Adrenal gland (tissue), 9 donors: ENCODE measurements at regions not wholly inside any gene's neighbourhood (a gene's known extent, or its start where the extent isn't known, plus 50 kb on each side); places are given as distances from the start of the nearest gene placed in this dataset.

Experiments used
- DNase-seq, 7 donors: peaks; one replicate each; pipeline ENCODE4 v3.0.0-alpha.2; 2019 to 2020
- H3K27ac ChIP-seq, 5 donors: fragments of 200-600 bp; sonication (generic) in 4 of 5; 1 replicate in 3 of 5; 2 replicates in 2 of 5; pipeline versions ENCODE4 v1.5.1 to v1.8.0; 2016 to 2020; ENCODE audit warnings: mild to moderate bottlenecking in 1 of 5
- H3K27me3 ChIP-seq: fragments of 200-600 bp; 2 replicates; pipeline ENCODE4 v1.8.0; 2021
- H3K36me3 ChIP-seq, 2 donors: fragments of 200-600 bp; replicated peaks in 1 of 2; 1 replicate in 1 of 2; 2 replicates in 1 of 2; pipeline versions ENCODE4 v1.5.1 to v1.8.0; 2018 to 2022
- H3K4me1 ChIP-seq, 2 donors: fragments of 200-600 bp; replicated peaks in 1 of 2; 1 replicate in 1 of 2; 2 replicates in 1 of 2; pipeline versions ENCODE4 v1.5.1 to v1.8.0; 2018 to 2021
- H3K4me3 ChIP-seq, 4 donors: fragments of 200-600 bp; sonication (generic) in 3 of 4; one replicate each; pipeline ENCODE4 v1.5.1; 2016 to 2018
- H3K9me3 ChIP-seq, 3 donors: fragments of 200-600 bp; sonication (generic) in 1 of 3; replicated peaks in 1 of 3; 1 replicate in 2 of 3; 2 replicates in 1 of 3; pipeline versions ENCODE4 v1.5.1 to v1.8.0; 2016 to 2021
- CTCF ChIP-seq, 6 experiments: fragments of 450-650 bp in 4 of 6; fragments of 200-600 bp in 2 of 6; sonication (generic) in 1 of 6; IDR thresholded peaks; 1 replicate in 5 of 6; 2 replicates in 1 of 6; pipeline versions ENCODE4 v1.5.1 to v1.8.0; 2016 to 2021; ENCODE audit warnings: antibody characterized with exemption in 6 of 6, mild to moderate bottlenecking in 2 of 6, moderate library complexity in 1 of 6
- POLR2A ChIP-seq, 2 donors: fragments of 450-650 bp; IDR thresholded peaks; one replicate each; pipeline ENCODE4 v1.6.1; 2017; ENCODE audit warnings: antibody characterized with exemption in 2 of 2, mild to moderate bottlenecking in 2 of 2, moderate library complexity in 1 of 2
- WGBS, 4 donors: extraction: QIAGEN DNeasy Blood & Tissue Kit in 2 of 4; methylation state at CpG; one replicate each; pipeline versions ENCODE4 v1.1.5 to v1.1.7; 2013 to 2017; 5-methylcytosine and 5-hydroxymethylcytosine counted together
- intact Hi-C, 2 donors: fragments of 100-400 bp; cut with DNase I; formaldehyde crosslinking; loops; one replicate each; pipeline versions ENCODE4 v1.14.1 to v1.15.0; 2022 to 2023
- donor health status: healthy with polysubstance abuse.
- donor health status: Bipolar disorder and iron deficiency.
- donor health status: DM: yes; HTN: yes; CAD: no.
- donor health status: DM: no; HTN: no; CAD: no.
- donor health status: DM: no; HTN: no; CAD: no.

DNA sequence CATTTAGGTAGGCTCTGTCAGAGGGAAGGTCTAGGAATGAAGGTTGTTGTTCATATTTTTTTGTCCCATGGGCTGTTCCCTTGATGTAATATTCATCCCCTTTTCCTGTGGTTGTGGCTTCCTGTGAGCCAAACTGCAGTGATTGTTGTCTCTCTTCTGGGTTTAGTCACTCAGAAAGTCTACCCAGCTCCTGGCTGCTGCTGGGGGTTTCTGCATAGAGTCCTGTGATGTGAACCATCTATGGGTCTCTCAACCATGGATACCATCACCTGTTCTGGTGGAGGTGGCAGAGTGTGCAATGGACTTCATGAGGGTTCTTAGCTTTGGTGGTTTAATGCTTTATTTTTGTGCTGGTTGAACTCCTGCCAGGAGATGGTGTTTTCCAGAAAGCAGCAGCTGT, 122.8 kb downstream of the ZC4H2 start:
- no peaks in the 10 kb centered on the region for H3K9me3 ChIP-seq
- H3K27ac ChIP-seq: no peak overlapping the region
- H3K36me3 ChIP-seq: no peaks in the 10 kb centered on the region
- no peak overlapping the region for H3K4me3 ChIP-seq
- no peaks in the 10 kb centered on the region for H3K4me1 ChIP-seq
- DNase-seq: no peak
- TF ChIP-seq POLR2A (IDR thresholded peaks at IDR 0.05) (no peak), CTCF (IDR thresholded peaks at IDR 0.05) (no peak)
- intact Hi-C loops: no loop called here
- no peaks in the 10 kb centered on the region for H3K27me3 ChIP-seq

DNA sequence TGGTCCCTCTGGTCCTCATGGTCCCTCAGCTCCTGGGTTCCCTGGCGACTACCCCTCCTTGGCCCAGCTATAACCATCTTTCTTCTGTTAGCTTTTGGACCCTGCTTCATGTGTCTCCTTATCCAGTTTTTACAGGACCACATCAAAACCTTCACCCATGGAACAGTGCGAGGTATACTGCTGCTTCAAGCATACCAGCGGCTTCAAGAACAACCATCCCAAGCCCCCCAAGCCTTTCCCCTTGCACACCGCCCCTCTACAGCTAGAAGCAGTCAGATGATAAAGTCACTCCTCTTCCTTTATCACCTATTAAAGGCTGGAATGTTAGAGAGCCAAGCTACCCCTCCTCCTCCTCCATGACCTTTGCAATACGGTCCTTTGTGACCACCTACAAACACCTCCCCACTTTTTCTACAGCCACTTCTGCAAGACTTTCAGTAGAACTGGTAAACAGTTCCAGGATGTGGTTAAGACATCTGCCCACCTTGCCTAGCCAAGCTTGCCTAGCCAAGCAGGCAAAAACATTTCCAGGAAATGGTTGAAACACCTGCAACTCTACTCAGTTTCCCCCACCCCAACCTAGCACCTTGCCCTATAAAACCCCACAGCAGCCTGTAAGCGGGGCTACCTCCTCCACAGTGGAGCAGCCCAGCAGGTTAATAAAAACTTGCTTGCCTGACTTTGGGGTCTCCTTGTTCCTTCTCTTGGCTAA, 125.7 kb downstream of the ZC4H2 start:
- H3K4me3 ChIP-seq: no peak overlapping the region
- intact Hi-C loops: no loop called here
- H3K27me3 ChIP-seq: no peaks in the 10 kb centered on the region
- WGBS, 4 donors: 66 to 75% (median 70%) methylated on average over 6 of the region's 6 CpGs
- no peak overlapping the region for H3K27ac ChIP-seq
- no peak for DNase-seq
- H3K9me3 ChIP-seq: no peaks in the 10 kb centered on the region
- H3K36me3 ChIP-seq: no peaks in the 10 kb centered on the region
- TF ChIP-seq CTCF (IDR thresholded peaks at IDR 0.05) (no peak), POLR2A (IDR thresholded peaks at IDR 0.05) (no peak)
- H3K4me1 ChIP-seq: no peaks in the 10 kb centered on the region

- intact Hi-C loops: no loop called here
- H3K4me3 ChIP-seq: no peak overlapping the region
Observed at GRCh38 chrX:64843224-64843623, 133.0 kb downstream of the ZC4H2 start.

DNA sequence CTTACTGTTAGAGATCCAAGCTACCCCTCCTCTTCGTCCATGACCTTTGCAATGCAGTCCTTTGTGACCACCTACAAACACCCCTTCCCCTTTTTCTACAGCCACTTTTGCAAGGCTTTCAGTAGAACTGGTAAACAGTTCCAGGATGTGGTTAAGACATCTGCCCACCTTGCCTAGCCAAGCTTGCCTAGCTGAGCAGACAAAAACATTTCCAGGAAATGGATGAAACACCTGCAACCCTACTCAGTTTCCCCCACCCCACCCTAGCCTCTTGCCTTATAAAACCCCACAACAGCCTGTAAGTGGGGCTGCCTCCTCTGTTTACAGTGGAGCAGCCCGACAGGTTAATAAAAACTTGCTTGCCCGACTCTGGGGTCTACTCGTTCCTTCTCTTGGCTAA, 133.8 kb downstream of the ZC4H2 start:
- no peak overlapping the region for H3K4me3 ChIP-seq

More at GRCh38 chrX:64843224-64843623, 133.0 kb downstream of the ZC4H2 start:
- no peaks in the 10 kb centered on the region for H3K36me3 ChIP-seq
- WGBS, 4 donors: 62 to 76% (median 64%) methylated on average over 1 of the region's 1 CpG
- H3K4me1 ChIP-seq: no peaks in the 10 kb centered on the region
- DNase-seq: no peak
- no peak for TF ChIP-seq POLR2A (IDR thresholded peaks at IDR 0.05)
- TF ChIP-seq CTCF (IDR thresholded peaks at IDR 0.05): no peak
- H3K27me3 ChIP-seq: no peaks in the 10 kb centered on the region
- H3K27ac ChIP-seq: no peak overlapping the region
- no peaks in the 10 kb centered on the region for H3K9me3 ChIP-seq

More for the DNA sequence above, 133.8 kb downstream of the ZC4H2 start:
- H3K27me3 ChIP-seq: no peaks in the 10 kb centered on the region
- no peak for TF ChIP-seq CTCF (IDR thresholded peaks at IDR 0.05)
- TF ChIP-seq POLR2A (IDR thresholded peaks at IDR 0.05): no peak
- no peaks in the 10 kb centered on the region for H3K9me3 ChIP-seq
- H3K27ac ChIP-seq: no peak overlapping the region
- no peaks in the 10 kb centered on the region for H3K4me1 ChIP-seq
- H3K36me3 ChIP-seq: no peaks in the 10 kb centered on the region
- 59 to 83% (median 77%) methylated on average over 3 to 4 of the region's 4 CpGs for WGBS, 4 donors
- no peak for DNase-seq
- intact Hi-C loops: no loop called here
